CD4-positive, alpha-beta T cell (primary cell): ENCODE measurements at regions not wholly inside any gene's neighbourhood (a gene's known extent, or its start where the extent isn't known, plus 50 kb on each side); places are given as distances from the start of the nearest gene placed in this dataset.

Experiments used
- ATAC-seq: fragments of 200-7000 bp; cut with Tn5 transposase; one replicate; pipeline ENCODE4 v1.10.0; 2022; ENCODE audit warnings: mild to moderate bottlenecking; ENCODE audit not compliant: poor library complexity
- CTCF ChIA-PET: fragments of 350-600 bp; sonication (Branson Sonifier 250); formaldehyde crosslinking; loops from one replicate; lab custom pipeline; 2021; ENCODE audit warnings: antibody characterized with exemption, inconsistent platforms; lab: Charles Lee
- POLR2A ChIA-PET: fragments of 350-600 bp; sonication (Branson Sonifier 250); formaldehyde crosslinking; loops from one replicate; lab custom pipeline; 2021; ENCODE audit warnings: antibody characterized with exemption, inconsistent platforms; lab: Charles Lee
- DNase-seq, 14 experiments: peaks; one replicate each; pipeline ENCODE4 v3.0.0-alpha.2; 2013 to 2020; ENCODE audit warnings: mixed read lengths in 2 of 14
- H3K27ac ChIP-seq, 2 donors: one replicate each; pipeline versions ENCODE4 v1.5.1 to v1.7.0; 2013; ENCODE audit warnings: low read length in 2 of 2, low read depth in 1 of 2, mild to moderate bottlenecking in 1 of 2
- H3K27me3 ChIP-seq, 2 experiments: 1 replicate in 1 of 2; 2 replicates in 1 of 2; pipeline versions ENCODE4 v1.6.1 to v1.7.0; 2013; ENCODE audit warnings: low read length in 2 of 2, control low read depth in 1 of 2, mild to moderate bottlenecking in 1 of 2, moderate library complexity in 1 of 2; ENCODE audit not compliant: insufficient read depth in 2 of 2, control insufficient read depth in 1 of 2
- H3K36me3 ChIP-seq: one replicate; pipeline ENCODE4 v1.6.1; 2013; ENCODE audit warnings: low read length, control low read depth; ENCODE audit not compliant: insufficient read depth
- H3K4me1 ChIP-seq: one replicate; pipeline ENCODE4 v1.6.1; 2013; ENCODE audit warnings: low read length, control low read depth; ENCODE audit not compliant: insufficient read depth
- H3K4me3 ChIP-seq: one replicate; pipeline ENCODE4 v1.5.1; 2013; ENCODE audit warnings: mild to moderate bottlenecking, low read length, moderate library complexity
- H3K9me3 ChIP-seq, 2 experiments: 1 replicate in 1 of 2; 2 replicates in 1 of 2; pipeline versions ENCODE4 v1.6.1 to v1.7.0; 2013; ENCODE audit warnings: low read length in 2 of 2, mild to moderate bottlenecking in 2 of 2, control low read depth in 1 of 2, moderate library complexity in 1 of 2; ENCODE audit not compliant: control insufficient read depth in 1 of 2, insufficient read depth in 1 of 2
- H3K27ac Mint-ChIP-seq: one replicate; pipeline ENCODE4 v1.8.0; 2020; ENCODE audit warnings: mixed read lengths
- H3K27me3 Mint-ChIP-seq: one replicate; pipeline ENCODE4 v1.8.0; 2021; ENCODE audit warnings: mixed read lengths
- H3K36me3 Mint-ChIP-seq: one replicate; pipeline ENCODE4 v1.8.0; 2021; ENCODE audit warnings: low read depth, mixed read lengths
- H3K4me1 Mint-ChIP-seq: one replicate; pipeline ENCODE4 v1.8.0; 2021; ENCODE audit warnings: low read depth, mixed read lengths
- H3K4me3 Mint-ChIP-seq: one replicate; pipeline ENCODE4 v1.8.0; 2020; ENCODE audit warnings: mild to moderate bottlenecking, mixed read lengths
- H3K9me3 Mint-ChIP-seq: one replicate; pipeline ENCODE4 v1.8.0; 2020; ENCODE audit warnings: mixed read lengths
- CTCF ChIP-seq: fragments of 200-600 bp; IDR thresholded peaks from one replicate; pipeline ENCODE4 v1.8.0; 2022; ENCODE audit warnings: antibody characterized with exemption, mild to moderate bottlenecking
- intact Hi-C, 2 experiments: fragments of 100-400 bp; cut with DNase I in 1 of 2; cut with micrococcal nuclease in 1 of 2; formaldehyde crosslinking; loops; one replicate each; pipeline versions ENCODE4 v1.15.1 to v1.9.0; 2023 to 2025; cut with DNase I, micrococcal nuclease

- Histone ChIP-seq H3K4me3 (no peak overlapping the region), H3K27ac (no peak overlapping the region), H3K36me3 (no peaks in the 10 kb centered on the region), H3K4me1 (no peaks in the 10 kb centered on the region), H3K9me3 (peaks cover 0 to 3% of the 10 kb centered on the region in 2 experiments), H3K27me3 (no peaks in the 10 kb centered on the region)
- DNase-seq (no peak), ATAC-seq (no peak)
- H3K27me3 Mint-ChIP-seq: no peaks in the 10 kb centered on the region
- H3K36me3 Mint-ChIP-seq: no peaks in the 10 kb centered on the region
- no peak overlapping the region for H3K27ac Mint-ChIP-seq
- TF ChIP-seq CTCF: no peak
- intact Hi-C loops: no loop called here
- H3K4me1 Mint-ChIP-seq: no peaks in the 10 kb centered on the region
- H3K9me3 Mint-ChIP-seq: no peaks in the 10 kb centered on the region
- ChIA-PET POLR2A (no interaction called here), CTCF (no interaction called here)
- H3K4me3 Mint-ChIP-seq: no peak overlapping the region
These were observed 341.0 kb upstream of the OPRM1 start for GRCh38 chr6:153698001-153698400.

- no peak overlapping the region for H3K4me3 Mint-ChIP-seq
- DNase-seq (no peak), ATAC-seq (no peak)
- intact Hi-C loops: no loop called here
- H3K9me3 Mint-ChIP-seq: peaks cover 2% of the 10 kb centered on the region
- no peaks in the 10 kb centered on the region for H3K27me3 Mint-ChIP-seq
- TF ChIP-seq CTCF: no peak
- H3K4me1 Mint-ChIP-seq: no peaks in the 10 kb centered on the region
- no peak overlapping the region for H3K27ac Mint-ChIP-seq
- CTCF ChIA-PET: no interaction called here
- H3K36me3 Mint-ChIP-seq: no peaks in the 10 kb centered on the region
- H3K4me1 ChIP-seq: no peaks in the 10 kb centered on the region
- POLR2A ChIA-PET: no interaction called here
- no peaks in the 10 kb centered on the region for H3K36me3 ChIP-seq
- H3K9me3 ChIP-seq: no peaks in the 10 kb centered on the region
- H3K27ac ChIP-seq: no peak overlapping the region
- H3K4me3 ChIP-seq: no peak overlapping the region
- H3K27me3 ChIP-seq: no peaks in the 10 kb centered on the region
These were observed 361.5 kb upstream of the OPRM1 start for GRCh38 chr6:153677522-153677921.

- Histone ChIP-seq H3K9me3 (no peaks in the 10 kb centered on the region), H3K4me1 (no peaks in the 10 kb centered on the region), H3K27me3 (no peaks in the 10 kb centered on the region), H3K4me3 (no peak overlapping the region), H3K36me3 (no peaks in the 10 kb centered on the region), H3K27ac (no peak overlapping the region)
- POLR2A ChIA-PET: no interaction called here
- Mint-ChIP-seq H3K36me3 (no peaks in the 10 kb centered on the region), H3K27ac (no peak overlapping the region), H3K4me3 (no peak overlapping the region), H3K9me3 (peaks cover 2% of the 10 kb centered on the region), H3K27me3 (no peaks in the 10 kb centered on the region), H3K4me1 (no peaks in the 10 kb centered on the region)
- no peak for DNase-seq
- intact Hi-C loops: no loop called here
- CTCF ChIA-PET: no interaction called here
- ATAC-seq: no peak
- no peak for TF ChIP-seq CTCF
These were observed 365.3 kb upstream of the OPRM1 start for GRCh38 chr6:153673750-153674149.
